ENCODE measurements at regions not wholly inside any gene's neighbourhood (a gene's known extent, or its start where the extent isn't known, plus 50 kb on each side); places are given as distances from the start of the nearest gene placed in this dataset.
"Not testable (repeated sequence)": the region's sequence is repeated elsewhere in the genome, so short reads cannot be mapped to it uniquely, and the experiment has no call there.

DNA sequence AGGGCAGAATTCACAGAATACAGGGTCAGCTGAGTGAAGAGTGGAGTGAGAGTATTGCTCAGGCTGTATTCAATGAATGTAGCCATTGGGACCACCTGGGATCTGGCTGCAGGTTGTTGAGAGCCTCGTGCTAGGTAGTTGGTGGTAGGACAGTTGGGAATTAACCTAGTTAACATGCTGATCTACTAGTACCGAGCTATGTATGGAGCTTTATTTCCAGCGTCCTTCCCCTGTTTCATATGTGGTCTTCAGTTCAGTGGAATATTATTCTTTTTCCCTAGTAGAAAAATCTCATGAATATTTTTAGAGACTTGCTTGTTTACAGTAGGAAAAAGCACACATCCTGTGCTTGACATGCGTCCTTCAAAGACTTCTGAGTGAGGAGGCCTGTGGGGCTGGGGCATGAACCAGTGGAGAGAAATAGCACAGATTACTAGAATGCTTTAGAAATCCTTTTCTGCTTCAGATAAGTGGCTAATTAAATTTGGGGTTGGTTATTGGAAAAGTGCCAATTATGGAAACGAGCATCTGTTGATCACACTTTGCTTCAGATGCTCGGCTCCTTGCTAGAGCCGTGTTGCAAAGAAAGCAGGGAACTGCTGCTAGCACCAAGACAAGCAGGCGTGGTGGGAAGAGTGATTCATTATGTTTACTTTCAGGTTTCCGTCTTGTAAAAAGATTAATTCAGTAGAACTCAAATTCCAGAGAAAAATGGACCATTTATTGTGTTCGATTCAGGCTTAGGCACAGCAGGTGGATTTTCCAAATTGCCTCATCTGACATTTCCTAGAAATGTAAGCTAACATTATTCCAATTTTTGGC, 53.6 kb downstream of the ARF6 start:
- DNase-seq (ENCODE audit: low spot score) = peak; percentile 22

- DNase-seq (ENCODE audit: low spot score) = no peak
Measured at GRCh38 chr14:49947506-49947905, 54.6 kb downstream of the ARF6 start.

DNA sequence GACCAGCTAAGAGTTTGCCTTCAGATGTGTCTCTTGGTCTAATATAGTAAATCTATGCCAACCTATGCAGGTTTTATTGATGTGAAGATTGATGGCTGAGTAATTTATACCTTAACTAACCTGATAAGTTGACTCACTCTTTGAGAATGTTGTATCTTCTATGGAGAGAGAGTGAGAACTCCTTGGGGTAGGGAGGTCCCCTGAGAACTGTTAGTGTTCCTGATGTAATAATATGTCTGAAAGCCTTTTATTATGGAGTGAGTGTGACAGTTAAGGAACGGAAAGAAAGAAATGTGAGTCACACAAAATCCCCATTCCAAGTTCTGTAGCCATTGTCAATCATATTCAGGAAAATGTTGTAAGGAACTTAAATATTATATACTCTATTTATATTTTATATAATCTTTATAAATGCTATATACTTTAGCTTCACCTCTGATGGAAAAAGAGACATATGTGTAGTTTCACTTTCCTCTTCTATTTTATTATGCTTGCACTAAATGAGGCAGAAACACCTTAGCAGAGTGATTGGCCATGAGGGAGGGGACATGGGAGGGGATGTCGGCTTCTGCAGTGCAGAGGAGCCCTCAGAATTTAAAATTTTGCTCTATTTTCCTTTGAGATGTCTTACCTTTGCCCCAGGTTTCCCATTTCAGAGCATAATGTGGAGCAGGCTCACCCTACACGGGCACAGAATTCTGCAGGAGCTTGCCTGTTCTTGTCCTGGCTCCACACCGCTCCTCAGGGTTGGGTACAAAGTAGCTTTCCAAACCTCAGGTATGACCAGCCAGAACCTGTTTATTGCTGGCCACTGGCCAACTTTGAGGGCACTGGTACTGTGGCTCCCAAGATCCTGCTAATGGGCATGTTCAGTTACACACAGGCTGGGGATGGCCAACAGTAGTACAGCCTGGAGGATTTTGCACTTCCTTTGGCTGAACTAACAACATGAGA, 57.7 kb downstream of the ARF6 start:
- peak; percentile 68 for DNase-seq (ENCODE audit: low spot score)

- no peak for DNase-seq (ENCODE audit: low spot score)
Measured at GRCh38 chr14:49951229-49951607, 58.3 kb downstream of the ARF6 start.

DNA sequence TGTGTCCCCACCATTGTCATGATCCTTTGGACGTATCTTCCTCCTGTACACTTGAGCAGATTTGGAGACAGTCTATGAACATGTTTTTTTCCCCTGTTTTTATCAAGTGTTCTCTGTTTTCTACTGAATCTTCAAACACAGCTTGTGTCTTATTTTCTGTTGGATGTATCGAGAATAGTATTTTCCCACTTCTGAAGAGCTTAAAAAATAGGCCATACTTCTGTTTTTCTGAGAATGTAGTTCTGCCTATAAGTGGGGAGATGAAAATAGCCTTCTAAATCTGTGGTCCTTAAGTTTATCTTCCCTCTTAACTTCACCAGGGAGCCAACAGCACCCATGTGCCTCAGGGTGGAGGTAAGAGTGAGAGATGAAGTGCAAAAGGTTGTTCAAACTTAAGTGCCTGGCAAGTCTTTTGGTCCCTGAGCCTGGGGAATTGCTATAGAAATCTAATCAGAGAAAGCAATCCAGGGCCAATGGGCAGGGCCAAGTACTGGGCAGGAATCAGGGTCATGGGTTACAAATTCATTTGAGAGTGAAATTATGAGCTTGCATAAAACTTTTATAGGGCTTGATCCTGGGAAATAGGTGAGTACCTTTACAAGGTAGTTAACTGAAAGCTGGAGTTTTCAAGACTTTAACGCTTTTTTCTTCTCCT, 58.9 kb downstream of the ARF6 start:
- no peak for DNase-seq (ENCODE audit: low spot score)

DNA sequence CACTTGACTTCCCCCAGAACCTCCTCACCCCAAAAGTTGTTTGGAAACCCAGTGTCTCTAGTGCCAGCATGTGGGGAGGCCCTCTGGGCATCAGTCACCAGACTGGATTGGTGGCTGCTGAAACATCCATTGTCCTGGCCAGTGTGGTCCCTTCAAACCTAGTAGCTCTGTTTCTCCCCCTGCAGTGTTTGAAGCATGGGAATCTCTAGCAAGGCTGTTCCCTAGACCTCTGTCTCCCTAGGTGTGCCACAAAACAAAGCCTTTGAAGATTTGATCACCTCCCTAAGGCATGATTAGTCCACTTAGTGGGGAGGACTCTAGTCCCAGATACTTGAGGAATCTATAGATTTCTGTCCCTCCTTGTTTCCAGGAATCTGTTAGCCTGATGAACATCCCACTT, 60.3 kb downstream of the ARF6 start:
- DNase-seq (ENCODE audit: low spot score) = no peak

- DNase-seq (ENCODE audit: low spot score) = no peak
Measured at GRCh38 chr14:49954171-49954631, 61.3 kb downstream of the ARF6 start.

GRCh38 chr14:49955024-49955423, 62.1 kb downstream of the ARF6 start:
- no peak for DNase-seq (ENCODE audit: low spot score)

- no peak for DNase-seq (ENCODE audit: low spot score)
Measured at GRCh38 chr14:49957089-49957852, 64.4 kb downstream of the ARF6 start.

- DNase-seq (ENCODE audit: low spot score) = peak; percentile 62
Measured at GRCh38 chr14:49959822-49960408, 67.0 kb downstream of the ARF6 start.

DNA sequence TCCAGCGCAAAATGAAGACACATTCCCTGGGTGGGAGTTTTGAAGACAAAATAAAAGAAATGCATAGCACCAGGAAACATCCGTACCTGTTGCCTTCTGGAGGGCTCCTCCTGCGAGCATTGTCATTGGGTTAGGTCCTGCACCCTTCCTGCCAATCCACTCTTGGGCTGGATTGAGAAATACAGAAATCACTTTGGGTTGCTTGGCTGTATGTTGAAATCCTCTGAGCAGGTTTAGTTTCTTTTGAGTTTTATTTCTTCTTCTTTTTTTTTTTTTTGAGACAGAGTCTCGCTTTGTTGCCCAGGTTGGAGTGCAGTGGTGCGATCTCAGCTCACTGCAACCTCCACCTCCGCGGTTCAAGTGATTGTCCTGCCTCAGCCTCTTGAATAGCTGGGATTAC, 67.6 kb downstream of the ARF6 start:
- DNase-seq (ENCODE audit: low spot score) = no peak

- DNase-seq (ENCODE audit: low spot score) = no peak
Measured at GRCh38 chr14:49961270-49962222, 68.7 kb downstream of the ARF6 start.

- DNase-seq (ENCODE audit: low spot score) = peak; percentile 48
Measured at GRCh38 chr14:49962621-49963020, 69.7 kb downstream of the ARF6 start.

DNA sequence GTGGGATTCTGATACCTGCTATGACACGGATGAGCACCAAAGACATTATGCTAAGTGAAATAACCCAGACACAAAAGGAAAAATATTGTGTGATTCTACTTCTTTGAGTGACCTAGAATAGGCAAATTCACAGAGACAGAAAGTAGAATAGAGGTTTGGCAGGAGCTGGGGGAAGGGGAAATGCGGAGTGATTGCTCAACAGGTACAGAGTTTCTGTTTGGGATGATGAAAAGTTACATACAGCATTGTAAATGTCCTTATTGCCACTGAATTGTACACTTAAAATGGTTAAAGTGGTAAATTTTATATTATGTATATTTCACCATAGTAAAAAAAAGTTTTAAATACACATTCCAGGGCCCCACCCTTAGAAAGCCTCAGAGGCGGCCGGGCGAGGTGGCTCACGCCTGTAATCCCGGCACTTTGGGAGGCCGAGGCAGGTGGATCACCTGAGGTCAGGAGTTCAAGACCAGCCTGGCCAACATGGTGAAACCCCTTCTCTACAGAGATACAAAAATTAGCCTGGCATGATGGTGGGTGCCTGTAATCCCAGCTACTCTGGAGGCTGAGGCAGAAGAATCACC, 72.3 kb downstream of the ARF6 start:
- not testable (repeated sequence) for DNase-seq (ENCODE audit: low spot score)

- no peak for DNase-seq (ENCODE audit: low spot score)
Measured at GRCh38 chr14:49966304-49966809, 73.5 kb downstream of the ARF6 start.

DNA sequence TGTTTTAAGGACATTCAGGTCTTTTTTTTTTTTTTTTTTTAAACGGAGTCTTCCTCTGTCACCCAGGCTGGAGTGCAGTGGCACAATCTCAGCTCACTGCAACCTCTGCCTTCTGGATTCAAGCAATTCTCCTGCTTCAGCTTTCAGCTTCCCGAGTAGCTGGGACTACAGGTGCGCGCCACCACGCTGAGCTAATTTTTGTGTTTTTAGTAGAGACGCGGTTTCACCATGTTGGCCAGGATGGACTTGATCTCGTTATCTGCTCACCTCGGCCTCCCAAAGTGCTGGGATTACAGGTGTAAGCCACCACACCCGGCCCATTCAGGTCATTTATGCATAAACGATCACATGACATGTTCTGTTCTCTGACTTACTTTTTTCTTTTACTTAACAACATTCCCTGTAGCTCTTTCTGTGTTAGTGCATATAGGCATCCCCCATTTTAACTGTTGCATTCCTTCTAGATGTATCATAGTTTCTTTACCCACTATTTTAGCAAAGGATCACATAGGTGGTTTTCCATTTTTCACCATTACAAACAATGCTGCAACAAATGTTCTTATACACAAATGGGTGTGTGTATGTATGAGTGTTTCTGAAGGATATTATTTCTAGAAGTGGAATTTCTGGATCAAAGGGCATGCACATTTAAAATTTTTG, 74.2 kb downstream of the ARF6 start:
- no peak for DNase-seq (ENCODE audit: low spot score)

GRCh38 chr14:49969961-49970360, 77.1 kb downstream of the ARF6 start:
- DNase-seq (ENCODE audit: low spot score) = no peak

DNA sequence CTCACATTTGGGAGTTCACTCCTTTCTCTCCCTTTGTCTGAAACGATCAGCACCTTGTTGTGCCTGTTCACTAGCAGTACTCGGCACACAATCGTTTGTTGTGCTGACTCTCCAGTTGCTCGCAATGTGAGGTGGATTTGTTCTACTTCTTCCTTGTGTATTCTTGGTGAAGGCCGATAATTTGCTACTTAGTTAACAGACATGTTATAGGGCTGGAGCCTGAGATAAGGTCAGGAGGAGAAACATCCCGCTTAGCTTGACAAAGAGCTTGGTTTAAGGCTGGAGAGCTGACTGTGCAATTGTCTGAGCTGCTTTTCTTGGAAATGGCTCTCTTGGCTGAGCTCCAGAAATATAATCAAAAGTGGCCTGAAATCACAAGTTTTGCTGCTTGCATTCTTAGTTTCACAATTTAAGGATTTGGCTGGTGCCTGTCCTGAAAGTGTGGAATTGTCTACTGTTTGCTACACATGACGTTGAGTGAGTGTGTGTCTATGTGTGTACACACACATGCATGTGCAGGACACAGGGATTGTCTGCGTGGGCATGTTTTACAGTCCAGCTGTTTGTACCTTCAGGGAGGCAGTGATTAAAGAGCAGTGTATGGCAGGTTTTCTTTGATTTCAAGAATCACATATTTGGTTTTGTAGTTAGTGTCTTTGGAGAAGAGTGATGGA, 77.7 kb downstream of the ARF6 start:
- DNase-seq (ENCODE audit: low spot score) = peak; percentile 89

Measured in umbilical cord (tissue), 1 donor.